HG02870 (cell line): ENCODE measurements at regions not wholly inside any gene's neighbourhood (a gene's known extent, or its start where the extent isn't known, plus 50 kb on each side); places are given as distances from the start of the nearest gene placed in this dataset.

Source experiments
- ATAC-seq: cut with Tn5 transposase; IDR thresholded peaks from one replicate; pipeline ENCODE4 v1.9.1; 2021; ENCODE audit warnings: mild to moderate bottlenecking, moderate library complexity; ENCODE audit not compliant: unreplicated experiment

DNA sequence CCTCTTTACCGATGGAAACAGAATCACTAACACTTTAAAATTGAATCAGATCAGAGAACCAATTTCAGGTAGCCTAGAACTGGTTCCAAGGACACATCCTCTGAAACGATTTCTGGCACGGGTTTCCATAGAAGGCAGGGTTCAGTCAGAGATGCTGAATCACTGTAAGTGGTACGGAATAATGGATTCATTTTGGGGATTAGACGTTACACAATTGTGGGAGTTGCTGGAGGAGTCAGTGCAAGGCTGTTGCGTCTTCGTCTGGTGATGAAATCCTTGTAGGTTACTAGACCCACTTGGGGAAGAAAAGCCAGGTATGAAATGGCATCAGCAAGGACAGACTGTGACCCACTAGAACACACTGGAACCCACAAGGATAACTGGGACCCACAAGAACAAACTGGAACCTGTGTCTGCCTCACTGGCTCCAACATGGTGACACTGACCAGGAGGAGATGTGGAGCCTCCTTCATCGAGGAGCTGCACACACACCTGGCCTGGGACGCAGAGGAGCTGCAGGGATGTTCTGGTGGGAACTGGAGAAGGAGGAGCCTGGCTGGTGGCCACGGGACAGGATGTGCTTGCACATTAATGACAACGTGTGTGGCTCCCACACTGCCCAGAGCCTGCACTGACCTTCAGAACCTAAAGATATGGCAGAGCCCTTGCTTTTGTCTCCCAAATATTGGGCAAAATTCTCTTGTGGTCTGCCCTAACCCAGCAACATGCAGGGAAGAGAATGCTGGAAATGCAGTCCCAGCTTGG is 105.1 kb downstream of the TRAPPC11 start:
- ATAC-seq: no peak

DNA sequence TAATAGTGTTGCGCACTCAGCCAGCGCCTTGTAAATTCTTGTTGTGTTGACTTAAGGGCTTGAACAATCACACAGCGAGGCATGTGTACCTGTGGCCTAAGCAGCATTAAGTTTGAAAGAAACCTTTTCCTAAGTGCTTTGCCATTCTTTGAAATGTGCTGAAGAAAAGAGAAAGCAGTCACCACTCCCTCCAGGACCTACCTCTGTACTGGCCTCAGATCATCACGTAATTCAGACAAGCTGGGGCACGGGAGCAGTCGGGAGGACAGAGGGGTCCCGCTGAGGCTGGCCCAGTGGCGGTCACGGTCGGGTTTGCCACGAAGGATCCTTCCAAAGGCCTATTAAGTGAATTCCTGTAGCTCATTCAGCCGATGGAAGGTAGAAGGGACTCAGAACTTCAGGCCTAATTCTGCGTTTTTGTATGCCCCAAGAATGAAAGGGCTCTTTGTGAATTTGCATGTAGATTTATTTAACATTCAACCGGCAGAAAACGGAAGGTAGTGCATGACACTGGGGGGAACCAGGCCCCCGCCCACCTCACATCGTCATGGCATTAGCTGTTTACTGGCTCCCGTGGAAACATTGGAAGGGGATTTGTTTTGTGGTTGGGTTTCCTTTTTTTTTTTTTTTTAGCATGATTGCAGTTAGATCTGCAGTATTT is 106.3 kb downstream of the TRAPPC11 start:
- no peak for ATAC-seq

DNA sequence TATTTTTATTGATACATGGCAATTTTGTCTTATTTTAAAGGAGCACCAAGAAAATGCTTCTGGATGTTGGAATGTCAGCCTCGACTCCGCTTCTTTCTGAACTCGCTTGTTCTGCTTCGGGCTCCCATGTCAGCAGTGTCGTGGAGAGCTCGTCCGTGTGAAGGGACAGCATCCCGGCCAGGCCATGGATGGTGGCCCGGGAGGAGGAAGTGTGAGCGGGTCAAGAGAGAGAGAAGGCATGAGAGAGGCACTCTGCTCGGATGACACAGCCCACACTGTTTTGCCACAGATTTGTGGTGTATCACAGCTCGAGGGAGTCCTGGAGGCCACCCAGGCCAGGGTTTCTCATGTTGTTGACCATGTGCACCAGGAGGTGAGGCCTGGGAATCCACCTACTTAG is 107.0 kb downstream of the TRAPPC11 start:
- ATAC-seq: no peak

DNA sequence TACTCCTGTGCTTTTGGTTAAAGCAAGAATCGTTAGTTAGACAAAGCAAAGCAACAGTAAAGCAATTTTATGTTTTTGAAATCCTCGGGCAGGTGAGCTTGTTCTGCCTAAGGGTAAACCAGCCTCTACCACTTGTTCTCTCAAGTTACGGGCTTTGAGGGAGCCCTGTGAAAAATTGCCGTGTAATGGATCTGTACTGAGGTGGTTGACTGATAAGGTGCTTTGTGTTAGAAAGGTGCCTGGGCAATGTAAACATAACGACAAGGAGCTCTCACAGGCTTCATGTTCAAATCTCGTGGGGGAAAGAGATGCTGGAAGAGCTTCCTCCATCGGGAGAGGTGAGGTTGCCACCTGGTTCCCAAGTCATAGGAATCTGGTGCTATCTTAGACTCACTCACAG is 111.8 kb downstream of the TRAPPC11 start:
- ATAC-seq: no peak

DNA sequence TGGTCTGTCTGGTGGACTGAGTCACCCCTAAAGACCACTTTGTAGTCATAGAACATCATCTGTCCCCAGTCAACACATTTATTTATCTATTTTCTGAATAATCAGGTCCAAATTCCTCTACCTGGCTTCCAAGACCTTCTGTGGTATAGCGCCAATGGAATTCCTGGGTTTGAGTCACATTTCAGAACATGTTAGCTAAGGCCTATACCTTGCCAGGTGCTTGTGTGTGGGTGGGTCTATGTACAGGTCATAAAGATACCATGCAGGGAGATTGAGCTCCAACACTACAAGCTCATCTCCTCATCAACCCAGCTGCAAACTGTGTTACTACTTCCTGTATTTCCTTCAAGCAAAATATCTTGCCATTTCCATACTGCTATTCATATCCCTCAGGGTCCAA is 113.3 kb downstream of the TRAPPC11 start:
- no peak for ATAC-seq

DNA sequence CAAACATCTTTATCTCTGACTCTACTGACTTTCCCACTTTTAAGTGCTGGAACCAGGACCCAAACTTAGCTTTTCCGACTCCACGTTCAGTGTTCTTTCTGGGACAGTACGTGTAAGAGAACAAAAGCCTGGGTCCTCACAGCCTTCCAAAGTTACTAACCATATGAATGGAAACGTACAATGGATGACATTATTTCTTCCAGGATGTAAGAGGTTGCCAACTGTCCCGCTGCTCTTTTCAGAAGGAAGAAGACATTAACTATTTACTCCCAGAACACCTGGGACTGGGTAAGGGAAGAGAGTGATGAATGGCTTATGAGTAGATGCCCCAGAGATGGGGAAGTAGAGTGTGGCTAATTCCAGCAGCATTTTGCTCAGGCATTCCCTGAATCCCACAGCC is 114.7 kb downstream of the TRAPPC11 start:
- ATAC-seq: no peak

DNA sequence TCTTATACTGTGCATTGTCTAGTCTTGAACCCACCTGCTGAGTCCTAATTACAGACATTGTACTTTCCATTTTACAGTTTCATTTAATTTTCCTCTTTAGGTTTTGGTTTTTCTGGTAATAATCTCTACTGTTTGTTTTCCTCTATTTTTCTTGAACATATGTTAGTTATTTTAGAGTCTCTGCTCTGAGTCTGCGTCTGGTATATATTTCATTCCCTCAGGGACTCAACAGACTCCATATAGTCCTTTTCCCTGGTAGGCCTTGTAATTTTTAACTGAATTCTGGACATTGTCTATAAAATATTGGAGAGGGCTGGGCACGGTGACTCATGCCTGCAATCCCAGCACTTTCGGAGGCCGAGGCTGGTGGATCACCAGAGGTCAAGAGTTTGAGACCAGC is 121.8 kb upstream of the STOX2 start:
- no peak for ATAC-seq

DNA sequence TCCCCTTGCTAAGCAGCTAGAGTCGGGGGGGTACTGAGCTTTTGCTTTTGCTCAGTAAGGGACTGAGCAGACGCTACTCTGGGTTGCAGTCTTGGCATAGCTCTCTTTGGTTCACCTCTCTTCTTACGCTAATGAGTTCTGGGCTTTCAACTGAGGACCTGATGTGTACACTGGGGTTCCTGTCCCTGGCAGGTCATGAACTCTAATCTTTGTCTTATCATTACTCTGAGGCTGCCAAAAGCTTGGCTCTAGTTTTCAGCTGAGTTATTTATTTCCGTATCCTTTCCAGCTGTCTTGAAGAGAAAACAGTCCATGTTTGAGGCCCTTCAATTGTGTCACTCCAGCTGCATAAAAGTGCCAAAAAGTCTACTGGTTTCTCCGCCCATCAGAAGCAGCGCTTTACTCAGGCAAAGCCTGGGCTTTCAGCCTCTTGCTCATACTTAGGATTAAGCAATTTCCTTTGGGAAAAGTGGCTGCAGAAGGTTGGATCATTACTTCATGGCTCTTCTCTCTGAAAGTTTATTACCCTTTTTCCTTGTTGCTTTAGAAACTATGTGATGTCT is 121.0 kb upstream of the STOX2 start:
- no peak for ATAC-seq

DNA sequence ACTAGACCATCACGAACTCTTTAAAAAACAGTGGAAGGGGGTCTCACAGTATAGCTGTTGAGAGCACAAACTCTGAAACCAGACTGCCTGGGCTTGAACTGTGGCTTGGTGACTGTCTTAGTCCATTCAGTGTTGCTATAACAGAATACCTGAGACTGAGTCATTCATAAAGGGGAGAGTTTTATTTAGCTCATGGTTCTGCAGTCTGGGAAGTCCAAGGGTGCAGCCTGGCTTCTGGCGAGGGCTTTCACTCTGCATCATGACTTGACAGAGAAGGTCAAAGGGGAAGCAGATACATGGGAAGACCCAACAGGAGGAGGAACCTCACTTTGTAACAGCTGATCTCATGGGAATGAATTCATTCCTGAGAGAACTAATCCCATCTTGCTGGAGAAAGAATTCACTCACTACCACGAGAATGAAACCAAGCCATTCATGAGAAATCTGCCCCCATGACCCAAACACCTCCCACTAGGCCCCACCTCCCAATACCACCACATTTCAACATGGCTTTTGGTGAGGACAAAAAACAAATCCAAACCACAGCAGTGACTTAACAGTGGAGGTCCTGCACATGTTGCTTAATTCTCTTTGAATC is 116.7 kb upstream of the STOX2 start:
- no peak for ATAC-seq

DNA sequence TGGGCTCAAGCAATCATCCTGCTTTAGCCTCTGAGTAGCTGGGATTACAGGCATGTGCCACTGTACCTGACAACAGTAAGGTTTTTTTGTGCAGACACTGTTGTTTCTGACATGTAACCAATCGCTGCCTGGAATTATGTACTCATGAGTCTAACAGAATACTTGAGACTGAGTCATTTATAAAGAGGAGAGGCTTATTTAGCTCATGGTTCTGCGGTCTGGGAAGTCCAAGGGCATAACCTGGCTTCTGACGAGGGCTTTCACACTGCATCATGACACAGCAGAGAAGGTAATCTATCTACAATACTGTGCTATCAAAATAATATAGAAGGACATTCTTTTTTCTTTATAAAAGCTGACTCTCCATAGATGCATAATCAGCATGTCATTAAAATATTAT is 115.5 kb upstream of the STOX2 start:
- peak; percentile 60 for ATAC-seq

DNA sequence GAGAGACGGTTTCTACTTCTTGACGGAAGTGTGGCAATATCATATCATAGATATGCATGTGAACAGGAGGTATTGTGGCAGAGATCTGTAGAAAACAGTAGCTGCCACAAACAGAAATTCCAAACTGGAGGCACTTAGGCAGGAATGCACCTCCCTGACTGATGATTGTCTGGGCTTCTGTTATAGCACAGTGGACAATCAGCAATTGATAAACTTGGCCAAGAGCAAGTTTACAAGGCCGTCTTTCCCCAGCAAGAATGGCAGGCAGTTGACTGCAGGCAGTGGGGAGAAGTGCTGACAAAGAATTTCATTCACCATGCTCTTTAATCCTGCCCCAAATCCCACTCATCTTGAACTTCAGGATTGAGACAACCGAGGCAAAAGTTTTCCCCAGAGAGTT is 114.4 kb upstream of the STOX2 start:
- ATAC-seq: no peak

DNA sequence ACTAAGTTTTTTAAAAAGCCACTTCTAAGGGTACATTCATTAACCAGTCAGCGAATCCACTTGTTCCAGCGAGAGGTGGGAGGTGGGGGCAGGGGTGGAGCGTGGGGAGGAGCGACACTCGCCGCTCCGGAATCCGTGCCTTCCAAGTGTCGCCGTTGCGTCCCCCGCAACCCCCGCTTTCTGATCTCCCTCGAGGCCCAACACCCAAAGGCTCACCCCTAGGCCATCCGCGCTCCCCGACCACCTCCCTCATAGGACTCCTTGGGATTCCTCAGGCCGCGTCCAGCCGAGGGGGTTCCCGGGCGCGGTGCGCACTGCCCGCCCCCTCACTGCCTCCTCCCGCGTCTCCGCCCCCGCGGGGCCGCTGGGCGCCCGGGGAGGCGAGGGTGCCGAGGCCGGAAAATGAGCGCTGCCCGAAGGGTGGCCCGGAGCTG is 108.1 kb upstream of the STOX2 start:
- no peak for ATAC-seq

DNA sequence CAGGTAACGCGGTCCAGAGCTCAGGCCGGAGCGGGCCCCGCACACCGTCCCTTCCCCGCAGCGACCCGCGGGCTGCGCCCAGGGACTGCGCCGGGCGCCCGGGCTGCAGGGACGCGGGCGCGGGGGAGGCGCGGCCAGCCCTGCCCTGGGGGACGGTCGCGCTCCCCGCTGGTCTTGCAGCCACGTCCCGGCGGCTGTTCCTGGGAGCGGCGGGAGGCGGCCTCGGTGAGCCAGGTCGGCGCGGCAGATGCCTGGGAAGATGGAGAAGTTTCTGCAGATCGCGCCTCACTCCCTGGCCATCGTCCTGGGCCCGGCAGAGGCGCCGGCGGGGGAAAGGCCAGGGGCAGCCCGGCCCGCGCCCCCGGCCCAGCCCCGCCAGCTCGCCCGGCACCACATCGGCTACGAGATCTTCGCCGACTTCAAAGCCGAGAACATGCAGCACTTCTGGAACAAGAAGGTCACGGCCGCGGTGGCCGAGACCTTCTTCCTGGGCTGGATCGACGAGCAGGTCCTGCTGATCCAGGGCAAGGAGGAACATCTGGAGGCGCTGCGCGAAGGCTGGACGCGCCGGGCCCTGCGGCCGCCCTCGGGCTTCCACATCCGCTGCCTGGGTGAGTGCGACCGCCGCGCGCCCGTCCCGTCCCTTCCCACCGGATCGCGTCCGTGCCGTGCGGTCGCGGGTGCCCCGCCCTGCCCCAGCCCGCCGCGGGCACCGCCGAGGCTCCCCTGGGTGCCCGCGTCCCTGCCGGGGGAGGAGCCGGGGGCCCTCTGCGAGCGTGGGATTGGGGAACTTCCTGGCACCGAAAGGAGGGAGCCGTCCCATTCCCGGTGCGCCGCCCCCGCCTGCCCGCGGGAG is 107.4 kb upstream of the STOX2 start:
- no peak for ATAC-seq

DNA sequence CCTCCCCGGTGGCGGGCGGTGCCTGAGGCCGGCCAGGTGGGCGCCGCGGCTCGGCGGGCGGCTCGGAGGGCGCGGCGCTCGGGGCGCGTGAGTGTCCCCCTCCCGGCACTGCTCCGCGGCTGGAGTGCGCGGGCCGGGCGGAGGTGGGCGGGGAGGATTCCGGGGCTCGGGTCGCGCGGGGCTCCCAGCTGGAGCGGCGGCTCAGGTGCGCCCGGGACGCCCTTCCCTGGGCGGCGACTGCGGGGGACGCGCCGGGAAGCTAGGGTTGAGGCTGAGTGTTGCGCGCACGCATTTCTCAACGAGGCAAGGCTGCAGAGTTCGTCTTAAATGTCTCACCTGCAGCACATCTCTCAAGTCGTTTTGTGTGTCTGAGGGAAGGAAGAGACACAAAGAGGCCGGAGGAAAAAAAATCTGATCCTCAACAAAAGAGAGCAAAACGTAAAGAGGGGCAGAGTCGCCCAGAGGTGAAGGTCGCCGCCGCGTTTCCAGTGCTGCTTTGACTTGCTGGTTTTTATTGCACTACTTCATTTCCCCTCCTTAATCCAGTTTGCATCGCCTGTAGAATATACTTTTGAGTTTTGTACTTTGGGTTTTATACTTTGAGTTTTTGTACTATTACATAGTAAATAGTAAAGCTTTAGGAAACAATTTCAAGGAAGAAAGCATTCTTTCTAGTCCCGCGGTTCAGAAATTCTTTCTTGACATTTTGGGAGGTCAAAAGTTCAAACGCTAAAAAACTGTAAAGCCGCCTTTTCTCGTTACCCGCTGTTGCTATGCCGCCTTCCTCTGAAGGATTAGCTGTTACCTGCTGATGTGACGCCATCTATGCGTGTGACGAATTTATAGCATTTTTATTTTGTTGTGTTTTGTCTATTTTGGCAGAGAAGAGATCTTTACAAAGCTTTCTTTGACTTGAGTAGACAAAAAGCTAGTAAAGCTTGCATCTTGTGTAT is 106.5 kb upstream of the STOX2 start:
- no peak for ATAC-seq

DNA sequence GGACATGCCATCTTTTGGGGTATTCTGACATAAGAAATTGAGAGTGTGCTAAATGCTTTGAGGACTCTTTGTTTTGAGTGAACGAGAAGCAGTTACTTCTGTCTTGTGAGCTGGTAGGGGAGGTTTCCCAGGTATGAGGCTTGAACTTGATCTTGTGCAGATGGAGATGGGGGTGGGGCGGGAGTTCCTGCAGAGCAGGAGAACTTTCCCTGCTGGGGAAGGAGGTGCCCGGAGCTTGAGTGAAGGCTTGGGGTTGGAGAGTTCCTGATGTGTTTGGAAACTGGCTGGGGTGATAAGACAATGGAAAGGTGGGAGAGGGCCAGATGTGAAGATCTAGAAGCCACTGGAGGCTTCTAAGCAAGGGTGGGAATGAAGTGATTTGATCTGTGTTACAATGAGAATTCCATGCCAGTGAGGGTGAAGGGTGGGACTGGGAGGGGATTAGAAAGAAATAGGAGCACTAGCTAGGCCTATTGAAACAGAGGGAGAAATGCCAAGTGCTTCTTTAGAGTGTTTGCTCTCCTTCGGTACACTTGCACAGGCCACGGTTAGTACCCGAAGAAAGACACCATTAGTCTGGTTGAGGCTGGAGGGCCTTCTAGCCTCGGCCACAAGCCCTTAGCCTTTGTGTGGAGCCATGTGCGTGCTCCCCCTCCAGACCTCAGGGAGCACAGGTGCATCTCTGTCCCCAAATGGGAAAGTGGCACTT is 103.5 kb upstream of the STOX2 start:
- no peak for ATAC-seq

DNA sequence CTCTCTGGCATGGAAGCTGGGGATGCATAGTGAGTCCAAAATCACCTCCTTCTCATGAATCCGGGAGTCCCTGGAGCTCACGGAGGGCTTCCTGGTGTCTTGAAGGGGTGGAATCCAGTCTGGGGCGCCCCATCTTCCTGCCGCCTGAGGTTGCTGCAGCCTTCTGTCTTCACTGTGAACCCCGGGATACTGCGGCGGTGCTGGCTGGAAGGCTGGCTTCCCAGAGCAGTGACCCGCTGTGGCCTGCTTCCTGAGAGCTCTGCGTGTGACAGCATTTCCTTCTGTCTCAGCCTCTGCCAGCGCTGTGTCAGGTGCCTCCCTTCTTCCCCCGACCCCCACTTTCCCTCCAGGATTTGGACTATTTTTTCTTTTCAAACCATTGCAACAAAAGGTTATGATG is 98.8 kb upstream of the STOX2 start:
- no peak for ATAC-seq

DNA sequence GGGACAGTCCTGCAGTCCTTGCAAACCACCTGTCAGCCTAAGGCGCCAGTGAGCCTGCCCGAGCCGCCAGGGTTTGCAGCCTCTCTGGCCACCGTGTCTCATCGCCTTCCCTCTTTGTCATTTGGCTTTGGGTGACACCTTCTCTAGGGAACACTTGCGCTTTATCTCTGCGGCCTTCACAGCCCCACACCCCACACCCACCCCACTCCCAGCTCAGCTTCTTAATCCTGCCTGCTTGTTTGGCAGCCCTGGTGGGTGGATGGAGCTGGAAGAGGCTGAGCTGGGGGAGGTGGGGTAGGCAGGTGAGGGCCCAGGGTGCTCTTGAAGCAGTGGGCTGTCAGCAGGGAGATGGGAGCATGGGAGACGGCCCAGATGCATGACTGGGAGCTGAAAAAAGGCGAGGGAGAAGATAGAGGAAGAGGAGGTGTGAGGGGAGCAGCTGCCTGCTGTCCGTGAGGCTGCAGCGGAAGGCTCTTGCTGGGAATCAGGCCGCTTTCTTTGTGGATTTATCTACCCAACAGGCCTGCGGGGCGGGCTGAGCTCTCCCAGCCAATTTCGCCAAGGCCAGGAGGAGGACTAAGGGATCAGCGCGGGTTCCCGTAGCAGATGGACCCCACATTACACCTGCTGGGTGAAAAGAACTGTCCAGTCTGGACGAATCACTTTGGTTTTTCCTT is 97.5 kb upstream of the STOX2 start:
- no peak for ATAC-seq

DNA sequence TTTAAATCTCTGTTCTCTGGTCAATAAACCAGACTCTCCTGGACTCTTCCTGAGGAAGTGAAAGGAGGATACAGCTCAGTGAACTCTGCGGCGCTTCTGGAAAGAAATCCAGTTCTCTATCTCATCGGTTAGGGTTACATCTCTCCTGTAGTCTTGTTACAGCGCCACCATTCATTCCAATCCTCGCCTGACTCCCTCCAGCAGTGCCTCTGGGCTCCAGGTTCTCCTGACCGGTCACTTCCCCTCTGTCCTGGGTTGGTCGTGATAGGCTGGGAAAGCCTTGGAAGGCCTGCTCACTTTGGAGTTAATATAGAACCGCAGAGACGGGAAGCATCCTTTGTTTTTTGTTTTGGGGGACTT is 97.0 kb upstream of the STOX2 start:
- no peak for ATAC-seq

DNA sequence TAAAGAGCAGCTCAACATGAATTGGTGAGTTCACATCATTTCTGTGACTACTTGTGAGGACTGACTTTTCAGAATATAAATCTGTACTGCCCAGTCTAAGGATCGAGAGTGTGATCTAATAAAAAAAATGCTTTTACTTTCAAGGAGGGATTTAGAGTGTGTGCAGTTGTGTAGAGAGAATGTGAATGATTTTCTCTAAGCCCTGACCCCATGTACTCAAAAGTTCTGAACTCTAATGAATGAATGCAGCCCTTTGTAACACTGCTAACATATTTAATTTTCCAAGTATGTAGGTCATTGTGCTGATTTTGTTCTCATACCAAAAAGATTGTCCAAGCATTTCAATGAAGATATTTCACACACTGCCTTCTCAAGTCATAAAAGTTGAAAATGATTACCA is 92.5 kb upstream of the STOX2 start:
- ATAC-seq: no peak
